H1 (cell line): ENCODE measurements at regions not wholly inside any gene's neighbourhood (a gene's known extent, or its start where the extent isn't known, plus 50 kb on each side); places are given as distances from the start of the nearest gene placed in this dataset.

Experiments used
- CTCF ChIA-PET: fragments of 300-600 bp; sonication (Branson Sonifier 250); formaldehyde crosslinking; loops from one replicate; lab custom pipeline; 2021; ENCODE audit not compliant: partially characterized antibody; lab: Charles Lee
- POLR2A ChIA-PET: fragments of 300-600 bp; sonication (Branson Sonifier 250); formaldehyde crosslinking; loops from one replicate; lab custom pipeline; 2021; ENCODE audit warnings: inconsistent platforms; ENCODE audit not compliant: partially characterized antibody; lab: Charles Lee
- DNase-seq, 2 experiments: peaks; one replicate each; pipeline versions ENCODE4 v3.0.0 to v3.0.0-alpha.2; 2010 to 2022; ENCODE audit warnings: low spot score in 2 of 2, low read depth in 1 of 2, mixed read lengths in 1 of 2
- FAIRE-seq: peaks from 2 replicates; lab custom pipeline; 2011; peaks lifted over from hg19 to GRCh38; lab: Jason Lieb, UNC
- H2AFZ ChIP-seq: 2 replicates; pipeline ENCODE4 v1.8.1; 2012; ENCODE audit warnings: low read length, inconsistent platforms
- H2AK5ac ChIP-seq: 2 replicates; pipeline ENCODE4 v1.6.1; 2013; ENCODE audit warnings: low read depth, low read length
- H2BK120ac ChIP-seq: replicated peaks from 2 replicates; pipeline ENCODE3; 2013; ENCODE audit warnings: low read depth, low read length, inconsistent platforms
- H2BK12ac ChIP-seq: 2 replicates; pipeline ENCODE4 v1.6.1; 2013; ENCODE audit warnings: low read depth, low read length
- H2BK15ac ChIP-seq: 2 replicates; pipeline ENCODE4 v1.6.1; 2013; ENCODE audit warnings: low read length
- H2BK20ac ChIP-seq: 2 replicates; pipeline ENCODE4 v1.6.1; 2013; ENCODE audit warnings: low read length
- H2BK5ac ChIP-seq: 2 replicates; pipeline ENCODE4 v1.6.1; 2013; ENCODE audit warnings: low read depth, low read length
- H3K14ac ChIP-seq: 2 replicates; pipeline ENCODE4 v1.6.1; 2013; ENCODE audit warnings: inconsistent platforms; ENCODE audit not compliant: insufficient read length
- H3K18ac ChIP-seq: 2 replicates; pipeline ENCODE4 v1.6.1; 2013; ENCODE audit warnings: low read length; ENCODE audit errors: extremely low read depth
- H3K23ac ChIP-seq: 2 replicates; pipeline ENCODE4 v1.6.1; 2013; ENCODE audit warnings: inconsistent platforms; ENCODE audit not compliant: insufficient read length
- H3K23me2 ChIP-seq: 2 replicates; pipeline ENCODE4 v1.6.1; 2013; ENCODE audit warnings: low read depth, low read length
- H3K27ac ChIP-seq: 2 replicates; pipeline ENCODE4 v1.6.1; 2011; ENCODE audit warnings: low read depth, low read length, inconsistent platforms
- H3K27me3 ChIP-seq, 4 experiments: replicated peaks in 1 of 4; 1 replicate in 1 of 4; 2 replicates in 3 of 4; pipeline versions ENCODE4 v1.6.1 to v1.8.1; 2011 to 2013; ENCODE audit warnings: low read length in 3 of 4, mild to moderate bottlenecking in 3 of 4, inconsistent platforms in 2 of 4, mixed read lengths in 2 of 4, moderate library complexity in 1 of 4; ENCODE audit not compliant: control insufficient read depth in 3 of 4, insufficient read depth in 3 of 4; ENCODE audit errors: extremely low read depth in 1 of 4
- H3K36me3 ChIP-seq, 4 experiments: 2 replicates each; pipeline versions ENCODE4 v1.6.1 to v1.8.1; 2011 to 2013; ENCODE audit warnings: mild to moderate bottlenecking in 4 of 4, low read length in 3 of 4, moderate library complexity in 2 of 4, control low read depth in 1 of 4, inconsistent platforms in 1 of 4; ENCODE audit not compliant: insufficient read depth in 4 of 4, control insufficient read depth in 2 of 4
- H3K4ac ChIP-seq: replicated peaks from 2 replicates; pipeline ENCODE3; 2013; ENCODE audit warnings: low read length, low read depth, mixed read lengths, inconsistent platforms; ENCODE audit not compliant: insufficient read length
- H3K4me1 ChIP-seq, 4 experiments: replicated peaks in 1 of 4; 1 replicate in 1 of 4; 2 replicates in 3 of 4; pipeline versions ENCODE4 v1.6.1 to v1.8.1; 2011 to 2013; ENCODE audit warnings: low read length in 3 of 4, inconsistent platforms in 2 of 4, mixed read lengths in 1 of 4; ENCODE audit not compliant: insufficient read depth in 4 of 4, control insufficient read depth in 3 of 4
- H3K4me2 ChIP-seq, 2 experiments: 2 replicates each; pipeline versions ENCODE4 v1.6.1 to v1.8.1; 2011 to 2013; ENCODE audit warnings: low read depth in 2 of 2, low read length in 2 of 2, control low read depth in 1 of 2, inconsistent platforms in 1 of 2, mild to moderate bottlenecking in 1 of 2; ENCODE audit not compliant: insufficient read depth in 1 of 2
- H3K4me3 ChIP-seq, 4 experiments: fragments of 200-600, 300-600 bp in 1 of 4; sonication (generic), shearing (Covaris generic), sonication (Bioruptor Twin) in 1 of 4; 2 replicates each; pipeline versions ENCODE4 v1.5.1 to v1.8.1; 2011 to 2016; ENCODE audit warnings: low read length in 4 of 4, low read depth in 3 of 4, control low read depth in 2 of 4, inconsistent platforms in 2 of 4, mild to moderate bottlenecking in 2 of 4, mixed read lengths in 1 of 4, moderate library complexity in 1 of 4; ENCODE audit not compliant: insufficient read depth in 2 of 4; ENCODE audit errors: extremely low read depth in 1 of 4
- H3K56ac ChIP-seq: replicated peaks from 2 replicates; pipeline ENCODE3; 2013; ENCODE audit warnings: low read depth, mild to moderate bottlenecking, mixed read lengths, low read length, inconsistent platforms; ENCODE audit not compliant: insufficient read length
- H3K79me1 ChIP-seq: 2 replicates; pipeline ENCODE4 v1.6.1; 2013; ENCODE audit warnings: low read depth, low read length, control low read depth
- H3K79me2 ChIP-seq, 2 experiments: 2 replicates each; pipeline versions ENCODE4 v1.6.1 to v1.8.1; 2012 to 2013; ENCODE audit warnings: low read length in 2 of 2, mild to moderate bottlenecking in 2 of 2, inconsistent platforms in 1 of 2; ENCODE audit not compliant: insufficient read depth in 2 of 2, control insufficient read depth in 1 of 2
- H3K9ac ChIP-seq, 4 experiments: replicated peaks in 1 of 4; 1 replicate in 1 of 4; 2 replicates in 3 of 4; pipeline versions ENCODE4 v1.6.1 to v1.8.1; 2011 to 2013; ENCODE audit warnings: low read depth in 3 of 4, low read length in 3 of 4, control low read depth in 2 of 4, mild to moderate bottlenecking in 2 of 4, moderate library complexity in 2 of 4, inconsistent platforms in 1 of 4; ENCODE audit errors: extremely low read depth in 1 of 4
- H3K9me3 ChIP-seq, 2 experiments: 2 replicates each; pipeline versions ENCODE4 v1.6.1 to v1.8.1; 2012 to 2013; ENCODE audit warnings: mild to moderate bottlenecking in 2 of 2, moderate library complexity in 2 of 2, control low read depth in 1 of 2, inconsistent platforms in 1 of 2, low read depth in 1 of 2, low read length in 1 of 2, mixed read lengths in 1 of 2; ENCODE audit not compliant: insufficient read depth in 2 of 2
- H4K20me1 ChIP-seq, 2 experiments: replicated peaks in 1 of 2; 2 replicates each; pipeline versions ENCODE3 to v1.8.1; 2011 to 2013; ENCODE audit warnings: inconsistent platforms in 2 of 2, low read length in 2 of 2, mild to moderate bottlenecking in 1 of 2; ENCODE audit not compliant: insufficient read depth in 2 of 2, control insufficient read depth in 1 of 2
- H4K5ac ChIP-seq: 2 replicates; pipeline ENCODE4 v1.6.1; 2013; ENCODE audit warnings: low read length, low read depth, mixed read lengths, inconsistent platforms; ENCODE audit not compliant: insufficient read length
- H4K8ac ChIP-seq: 2 replicates; pipeline ENCODE4 v1.8.0; 2013; ENCODE audit warnings: mild to moderate bottlenecking, moderate library complexity, low read length, inconsistent platforms; ENCODE audit not compliant: insufficient read depth; ENCODE audit errors: extremely low read depth
- H4K91ac ChIP-seq: replicated peaks from 2 replicates; pipeline ENCODE3; 2013; ENCODE audit warnings: low read length, mixed read lengths, inconsistent platforms; ENCODE audit not compliant: insufficient read length
- ASH2L ChIP-seq: fragments of 200-600, 300-600 bp; sonication (generic); IDR thresholded peaks from one replicate; pipeline ENCODE4 v1.7.1; 2017; ENCODE audit warnings: low read length
- BRCA1 ChIP-seq: IDR thresholded peaks from 2 replicates; pipeline ENCODE4 v1.6.1; 2012; ENCODE audit warnings: low read depth, low read length, improper control_type of control experiment
- CBX5 ChIP-seq: fragments of 300-800, 300-1000 bp; sonication (generic); IDR thresholded peaks from 2 replicates; pipeline ENCODE4 v1.7.1; 2016; ENCODE audit warnings: antibody characterized with exemption, low read length, low read depth
- CTBP2 ChIP-seq: IDR thresholded peaks from 2 replicates; pipeline ENCODE4 v1.7.0; 2011; ENCODE audit warnings: borderline replicate concordance, mild to moderate bottlenecking, moderate library complexity, mixed read lengths, low read length; ENCODE audit not compliant: insufficient read depth, insufficient read length
- EZH2 ChIP-seq: fragments of 200-600 bp; sonication (generic); IDR thresholded peaks from 2 replicates; pipeline ENCODE4 v1.7.1; 2012; ENCODE audit warnings: low read depth, mild to moderate bottlenecking, moderate library complexity, low read length, inconsistent platforms; ENCODE audit not compliant: severe bottlenecking
- HDAC2 ChIP-seq, 2 experiments: fragments of 300-600 bp in 1 of 2; sonication (generic) in 1 of 2; IDR thresholded peaks; 2 replicates each; pipeline ENCODE4 v1.6.1; 2011 to 2012; ENCODE audit warnings: low read depth in 2 of 2, low read length in 2 of 2, mild to moderate bottlenecking in 2 of 2, moderate library complexity in 2 of 2, borderline replicate concordance in 1 of 2, inconsistent platforms in 1 of 2
- JUN ChIP-seq: IDR thresholded peaks from 2 replicates; pipeline ENCODE4 v1.6.1; 2011; ENCODE audit warnings: low read depth, mild to moderate bottlenecking, improper control_type of control experiment, low read length
- JUND ChIP-seq: IDR thresholded peaks from 2 replicates; pipeline ENCODE4 v1.6.1; 2011; ENCODE audit warnings: mild to moderate bottlenecking, improper control_type of control experiment, low read length
- KDM4A ChIP-seq: IDR thresholded peaks from one replicate; pipeline ENCODE4 v1.7.1; 2012; ENCODE audit warnings: low read depth, mild to moderate bottlenecking, moderate library complexity, low read length, inconsistent platforms; ENCODE audit not compliant: severe bottlenecking
- MAX ChIP-seq: IDR thresholded peaks from 2 replicates; pipeline ENCODE4 v1.6.1; 2012; ENCODE audit warnings: inconsistent platforms
- POLR2A ChIP-seq, 2 experiments: IDR thresholded peaks; 1 replicate in 1 of 2; 2 replicates in 1 of 2; pipeline ENCODE4 v1.6.1; 2011; ENCODE audit warnings: low read depth in 2 of 2, low read length in 2 of 2, mild to moderate bottlenecking in 2 of 2; ENCODE audit errors: control extremely low read depth in 1 of 2
- SP4 ChIP-seq: IDR thresholded peaks from 2 replicates; pipeline ENCODE4 v1.6.1; 2012; ENCODE audit warnings: low read length, inconsistent platforms
- TAF1 ChIP-seq: IDR thresholded peaks from 2 replicates; pipeline ENCODE4 v1.6.1; 2011; ENCODE audit warnings: mild to moderate bottlenecking, low read depth, low read length
- TCF12 ChIP-seq: IDR thresholded peaks from 2 replicates; pipeline ENCODE4 v1.6.1; 2011; ENCODE audit warnings: low read depth, mild to moderate bottlenecking, low read length
- TEAD4 ChIP-seq: IDR thresholded peaks from 2 replicates; pipeline ENCODE4 v1.6.1; 2012; ENCODE audit warnings: low read depth, low read length, inconsistent platforms, mixed read lengths
- YY1 ChIP-seq: IDR thresholded peaks from 2 replicates; pipeline ENCODE4 v1.6.1; 2011; ENCODE audit warnings: low read depth, mild to moderate bottlenecking, low read length
- WGBS, 2 experiments: shearing (Covaris generic) in 1 of 2; methylation state at CpG; one replicate each; pipeline versions ENCODE4 v1.1.6 to v1.1.7; 2013 to 2015; ENCODE audit warnings: low lambda C conversion rate in 2 of 2, mixed read lengths in 2 of 2, inconsistent platforms in 1 of 2, low coverage in 1 of 2, missing lambda C conversion rate in 1 of 2; ENCODE audit not compliant: insufficient replicate concordance in 2 of 2, insufficient coverage in 1 of 2, insufficient read length in 1 of 2; ENCODE audit errors: extremely low coverage in 1 of 2, missing lambda C conversion rate in 1 of 2; 5-methylcytosine and 5-hydroxymethylcytosine counted together

DNA sequence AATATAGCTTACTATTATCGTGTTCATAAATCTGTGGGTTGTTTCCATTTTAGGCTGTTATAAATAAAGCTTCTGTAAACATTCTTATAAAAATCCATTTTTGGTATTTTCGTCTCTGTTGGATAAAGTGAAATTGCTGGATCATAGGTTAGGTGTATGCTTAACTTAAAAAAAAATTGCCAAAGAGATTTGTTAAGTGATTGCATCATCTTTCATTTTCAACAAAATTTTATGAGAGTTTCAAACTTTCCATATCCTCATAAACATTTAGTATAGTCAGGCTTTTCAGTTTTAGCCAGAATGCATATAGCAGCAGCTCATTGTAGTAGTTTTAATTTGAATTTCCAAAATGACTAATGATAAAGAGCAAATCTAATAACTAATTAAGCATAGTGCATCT is 146.7 kb upstream of the CNTN5 start:
- ChIA-PET POLR2A (no interaction called here), CTCF (no interaction called here)
- Histone ChIP-seq H2BK15ac (no peak overlapping the region), H3K79me1 (no peaks in the 10 kb centered on the region), H2AFZ (no peak overlapping the region), H3K9ac (no peak overlapping the region), H3K27ac (no peak overlapping the region), H3K4ac (no peak overlapping the region), H4K20me1 (no peaks in the 10 kb centered on the region), H2BK20ac (no peak overlapping the region), H3K4me3 (no peak overlapping the region), H2AK5ac (no peak overlapping the region), H3K18ac (no peak overlapping the region), H2BK5ac (no peak overlapping the region), H4K5ac (no peak overlapping the region), H3K9me3 (no peaks in the 10 kb centered on the region), H3K79me2 (no peaks in the 10 kb centered on the region), H3K36me3 (no peaks in the 10 kb centered on the region), H3K23me2 (no peaks in the 10 kb centered on the region; the same call in 1 of the 2 replicates), H3K4me1 (no peaks in the 10 kb centered on the region), H3K27me3 (no peaks in the 10 kb centered on the region), H4K91ac (no peak overlapping the region), H2BK12ac (no peak overlapping the region), H3K14ac (no peak overlapping the region), H3K4me2 (no peak overlapping the region), H2BK120ac (no peak overlapping the region), H3K23ac (no peak overlapping the region), H3K56ac (no peak overlapping the region), H4K8ac (no peak overlapping the region)
- FAIRE-seq: no peak
- WGBS, 2 experiments: 67% methylated on average over 2 of the region's 2 CpGs; no CpG with 5 or more reads in 1 of the 2 experiments
- DNase-seq: no peak
- TF ChIP-seq KDM4A (no peak), SP4 (no peak), TAF1 (no peak), YY1 (no peak), ASH2L (no peak), TCF12 (no peak), HDAC2 (IDR thresholded peaks at IDR 0.05; ENCODE audit: borderline replicate concordance in 1 of 2, low read depth in 2 of 2, low read length in 2 of 2) (no peak), CTBP2 (no peak), TEAD4 (no peak), BRCA1 (no peak), MAX (no peak), POLR2A (IDR thresholded peaks at IDR 0.05; ENCODE audit: control extremely low read depth in 1 of 2, low read depth in 2 of 2, low read length in 2 of 2) (no peak), EZH2 (no peak), JUND (no peak), CBX5 (no peak), JUN (no peak)
